ENCODE measurements at regions not wholly inside any gene's neighbourhood (a gene's known extent, or its start where the extent isn't known, plus 50 kb on each side); places are given as distances from the start of the nearest gene placed in this dataset.

DNA sequence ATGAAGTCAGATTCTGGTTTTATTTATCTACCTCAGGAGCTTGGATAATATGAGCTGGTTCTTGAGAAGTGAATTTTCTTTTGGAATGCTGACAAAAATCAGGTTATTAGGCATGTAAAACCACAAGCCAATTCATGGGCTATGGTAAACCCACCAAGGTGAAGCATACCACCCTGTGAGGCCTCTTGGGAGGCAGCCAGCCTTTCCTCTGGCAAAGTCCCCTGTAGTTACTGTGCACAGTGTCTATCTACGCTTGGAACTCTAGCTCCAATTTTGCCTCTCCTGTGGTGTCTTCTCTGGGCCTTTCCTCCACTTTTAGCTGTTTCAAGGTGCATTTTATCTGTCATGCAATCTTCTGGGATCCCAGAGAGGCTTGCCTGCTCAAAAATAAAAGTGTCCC, 242.7 kb upstream of the ZSWIM2 start:
- TF ChIP-seq, protein P1, sequence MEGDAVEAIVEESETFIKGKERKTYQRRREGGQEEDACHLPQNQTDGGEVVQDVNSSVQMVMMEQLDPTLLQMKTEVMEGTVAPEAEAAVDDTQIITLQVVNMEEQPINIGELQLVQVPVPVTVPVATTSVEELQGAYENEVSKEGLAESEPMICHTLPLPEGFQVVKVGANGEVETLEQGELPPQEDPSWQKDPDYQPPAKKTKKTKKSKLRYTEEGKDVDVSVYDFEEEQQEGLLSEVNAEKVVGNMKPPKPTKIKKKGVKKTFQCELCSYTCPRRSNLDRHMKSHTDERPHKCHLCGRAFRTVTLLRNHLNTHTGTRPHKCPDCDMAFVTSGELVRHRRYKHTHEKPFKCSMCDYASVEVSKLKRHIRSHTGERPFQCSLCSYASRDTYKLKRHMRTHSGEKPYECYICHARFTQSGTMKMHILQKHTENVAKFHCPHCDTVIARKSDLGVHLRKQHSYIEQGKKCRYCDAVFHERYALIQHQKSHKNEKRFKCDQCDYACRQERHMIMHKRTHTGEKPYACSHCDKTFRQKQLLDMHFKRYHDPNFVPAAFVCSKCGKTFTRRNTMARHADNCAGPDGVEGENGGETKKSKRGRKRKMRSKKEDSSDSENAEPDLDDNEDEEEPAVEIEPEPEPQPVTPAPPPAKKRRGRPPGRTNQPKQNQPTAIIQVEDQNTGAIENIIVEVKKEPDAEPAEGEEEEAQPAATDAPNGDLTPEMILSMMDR (IDR thresholded peaks at IDR 0.05; ENCODE audit: low read length), result no peak
- no peak for TF ChIP-seq EZH2 (IDR thresholded peaks at IDR 0.05; ENCODE audit: borderline replicate concordance, low read length)
